ENCODE measurements at regions not wholly inside any gene's neighbourhood (a gene's known extent, or its start where the extent isn't known, plus 50 kb on each side); places are given as distances from the start of the nearest gene placed in this dataset.

GRCh38 chrX:39401483-39402110 lies 600.3 kb downstream of the MID1IP1 start:
- TF ChIP-seq, protein P1, sequence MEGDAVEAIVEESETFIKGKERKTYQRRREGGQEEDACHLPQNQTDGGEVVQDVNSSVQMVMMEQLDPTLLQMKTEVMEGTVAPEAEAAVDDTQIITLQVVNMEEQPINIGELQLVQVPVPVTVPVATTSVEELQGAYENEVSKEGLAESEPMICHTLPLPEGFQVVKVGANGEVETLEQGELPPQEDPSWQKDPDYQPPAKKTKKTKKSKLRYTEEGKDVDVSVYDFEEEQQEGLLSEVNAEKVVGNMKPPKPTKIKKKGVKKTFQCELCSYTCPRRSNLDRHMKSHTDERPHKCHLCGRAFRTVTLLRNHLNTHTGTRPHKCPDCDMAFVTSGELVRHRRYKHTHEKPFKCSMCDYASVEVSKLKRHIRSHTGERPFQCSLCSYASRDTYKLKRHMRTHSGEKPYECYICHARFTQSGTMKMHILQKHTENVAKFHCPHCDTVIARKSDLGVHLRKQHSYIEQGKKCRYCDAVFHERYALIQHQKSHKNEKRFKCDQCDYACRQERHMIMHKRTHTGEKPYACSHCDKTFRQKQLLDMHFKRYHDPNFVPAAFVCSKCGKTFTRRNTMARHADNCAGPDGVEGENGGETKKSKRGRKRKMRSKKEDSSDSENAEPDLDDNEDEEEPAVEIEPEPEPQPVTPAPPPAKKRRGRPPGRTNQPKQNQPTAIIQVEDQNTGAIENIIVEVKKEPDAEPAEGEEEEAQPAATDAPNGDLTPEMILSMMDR (IDR thresholded peaks at IDR 0.05) = no peak
- no peak for TF ChIP-seq RAD21 (IDR thresholded peaks at IDR 0.05; ENCODE audit: low read length)
- TF ChIP-seq, protein P2, sequence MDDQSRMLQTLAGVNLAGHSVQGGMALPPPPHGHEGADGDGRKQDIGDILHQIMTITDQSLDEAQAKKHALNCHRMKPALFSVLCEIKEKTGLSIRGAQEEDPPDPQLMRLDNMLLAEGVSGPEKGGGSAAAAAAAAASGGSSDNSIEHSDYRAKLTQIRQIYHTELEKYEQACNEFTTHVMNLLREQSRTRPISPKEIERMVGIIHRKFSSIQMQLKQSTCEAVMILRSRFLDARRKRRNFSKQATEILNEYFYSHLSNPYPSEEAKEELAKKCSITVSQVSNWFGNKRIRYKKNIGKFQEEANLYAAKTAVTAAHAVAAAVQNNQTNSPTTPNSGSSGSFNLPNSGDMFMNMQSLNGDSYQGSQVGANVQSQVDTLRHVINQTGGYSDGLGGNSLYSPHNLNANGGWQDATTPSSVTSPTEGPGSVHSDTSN (IDR thresholded peaks at IDR 0.05) = no peak
- TF ChIP-seq USF2 (IDR thresholded peaks at IDR 0.05; ENCODE audit: borderline replicate concordance, low read depth, low read length) = no peak
- no peak for TF ChIP-seq NRF1 (IDR thresholded peaks at IDR 0.05; ENCODE audit: low read depth, low read length)
